ENCODE measurements at regions not wholly inside any gene's neighbourhood (a gene's known extent, or its start where the extent isn't known, plus 50 kb on each side); places are given as distances from the start of the nearest gene placed in this dataset.
"Not testable (repeated sequence)": the region's sequence is repeated elsewhere in the genome, so short reads cannot be mapped to it uniquely, and the experiment has no call there.

- no peak for DNase-seq (ENCODE audit: low spot score in 2 of 2)
- in situ Hi-C loops (cut with MboI; ENCODE audit: low sequenced_read_pairs), result no loop called here
- no peak overlapping the region for H3K4me3 ChIP-seq
- H3K4me1 ChIP-seq, result no peaks in the 10 kb centered on the region
- H3K27me3 ChIP-seq (ENCODE audit: low read depth), result no peaks in the 10 kb centered on the region
- H3K9me3 ChIP-seq, result no peaks in the 10 kb centered on the region
- H3K36me3 ChIP-seq (replicated peaks), result no peaks in the 10 kb centered on the region
Observed at GRCh38 chr18:1680108-1680507, 775.4 kb downstream of the ADCYAP1 start.

- Histone ChIP-seq H3K36me3 (replicated peaks) (no peaks in the 10 kb centered on the region), H3K4me3 (no peak overlapping the region), H3K27me3 (ENCODE audit: low read depth) (no peaks in the 10 kb centered on the region), H3K9me3 (no peaks in the 10 kb centered on the region), H3K4me1 (peaks cover 6% of the 10 kb centered on the region; the same call in 1 of the 2 replicates)
- in situ Hi-C loops (cut with MboI; ENCODE audit: low sequenced_read_pairs), result no loop called here
- no peak for DNase-seq (ENCODE audit: low spot score in 2 of 2)
Observed at GRCh38 chr18:1691863-1692262, 787.2 kb downstream of the ADCYAP1 start.

- no peak for DNase-seq (ENCODE audit: low spot score in 2 of 2)
- Histone ChIP-seq H3K4me1 (no peaks in the 10 kb centered on the region), H3K9me3 (no peaks in the 10 kb centered on the region), H3K4me3 (no peak overlapping the region), H3K27me3 (ENCODE audit: low read depth) (no peaks in the 10 kb centered on the region), H3K36me3 (replicated peaks) (no peaks in the 10 kb centered on the region)
- in situ Hi-C loops (cut with MboI; ENCODE audit: low sequenced_read_pairs), result no loop called here
Observed at GRCh38 chr18:1708006-1708405, 803.3 kb downstream of the ADCYAP1 start.

GRCh38 chr18:1710114-1710513 is 805.4 kb downstream of the ADCYAP1 start:
- H3K4me3 ChIP-seq, result no peak overlapping the region
- no peaks in the 10 kb centered on the region for H3K9me3 ChIP-seq
- DNase-seq (ENCODE audit: low spot score in 2 of 2), result no peak
- H3K36me3 ChIP-seq (replicated peaks), result no peaks in the 10 kb centered on the region
- in situ Hi-C loops (cut with MboI; ENCODE audit: low sequenced_read_pairs), result no loop called here
- H3K27me3 ChIP-seq (ENCODE audit: low read depth), result no peaks in the 10 kb centered on the region
- H3K4me1 ChIP-seq, result no peaks in the 10 kb centered on the region

- no peak overlapping the region for H3K4me3 ChIP-seq
- no peak for DNase-seq (ENCODE audit: low spot score in 2 of 2)
- H3K4me1 ChIP-seq, result no peaks in the 10 kb centered on the region
- no peaks in the 10 kb centered on the region for H3K36me3 ChIP-seq (replicated peaks)
- H3K9me3 ChIP-seq, result no peaks in the 10 kb centered on the region
- H3K27me3 ChIP-seq (ENCODE audit: low read depth), result no peaks in the 10 kb centered on the region
- in situ Hi-C loops (cut with MboI; ENCODE audit: low sequenced_read_pairs), result no loop called here
Observed at GRCh38 chr18:1732143-1732542, 827.5 kb downstream of the ADCYAP1 start.

- no peaks in the 10 kb centered on the region for H3K9me3 ChIP-seq
- no peak for DNase-seq (ENCODE audit: low spot score in 2 of 2)
- H3K27me3 ChIP-seq (ENCODE audit: low read depth), result no peaks in the 10 kb centered on the region
- H3K4me1 ChIP-seq, result no peaks in the 10 kb centered on the region
- H3K4me3 ChIP-seq, result no peak overlapping the region
- H3K36me3 ChIP-seq (replicated peaks), result no peaks in the 10 kb centered on the region
- in situ Hi-C loops (cut with MboI; ENCODE audit: low sequenced_read_pairs), result no loop called here
Observed at GRCh38 chr18:1746131-1746530, 825.2 kb downstream of the METTL4 start.

- Histone ChIP-seq H3K4me3 (no peak overlapping the region), H3K27me3 (ENCODE audit: low read depth) (no peaks in the 10 kb centered on the region), H3K9me3 (no peaks in the 10 kb centered on the region), H3K36me3 (replicated peaks) (no peaks in the 10 kb centered on the region), H3K4me1 (no peaks in the 10 kb centered on the region)
- in situ Hi-C loops (cut with MboI; ENCODE audit: low sequenced_read_pairs), result no loop called here
- no peak for DNase-seq (ENCODE audit: low spot score in 2 of 2)
Observed at GRCh38 chr18:1751249-1751648, 820.1 kb downstream of the METTL4 start.

- DNase-seq (ENCODE audit: low spot score in 2 of 2), result no peak
- in situ Hi-C loops (cut with MboI; ENCODE audit: low sequenced_read_pairs), result no loop called here
- H3K9me3 ChIP-seq, result no peaks in the 10 kb centered on the region
Observed at GRCh38 chr18:1760901-1761300, 810.4 kb downstream of the METTL4 start.

GRCh38 chr18:1774261-1774660 is 797.0 kb downstream of the METTL4 start:
- no peak overlapping the region for H3K4me3 ChIP-seq
- no peaks in the 10 kb centered on the region for H3K4me1 ChIP-seq
- H3K9me3 ChIP-seq, result no peaks in the 10 kb centered on the region
- DNase-seq (ENCODE audit: low spot score in 2 of 2), result no peak
- no peaks in the 10 kb centered on the region for H3K27me3 ChIP-seq (ENCODE audit: low read depth)
- no peaks in the 10 kb centered on the region for H3K36me3 ChIP-seq (replicated peaks)
- in situ Hi-C loops (cut with MboI; ENCODE audit: low sequenced_read_pairs), result no loop called here

More at GRCh38 chr18:1760901-1761300, 810.4 kb downstream of the METTL4 start:
- H3K4me3 ChIP-seq, result no peak overlapping the region
- no peaks in the 10 kb centered on the region for H3K36me3 ChIP-seq (replicated peaks)
- no peaks in the 10 kb centered on the region for H3K4me1 ChIP-seq
- no peaks in the 10 kb centered on the region for H3K27me3 ChIP-seq (ENCODE audit: low read depth)

- H3K4me3 ChIP-seq, result no peak overlapping the region
- in situ Hi-C loops (cut with MboI; ENCODE audit: low sequenced_read_pairs), result no loop called here
- no peak for DNase-seq (ENCODE audit: low spot score in 2 of 2)
- no peaks in the 10 kb centered on the region for H3K9me3 ChIP-seq
- H3K36me3 ChIP-seq (replicated peaks), result no peaks in the 10 kb centered on the region
- no peaks in the 10 kb centered on the region for H3K4me1 ChIP-seq
- H3K27me3 ChIP-seq (ENCODE audit: low read depth), result no peaks in the 10 kb centered on the region
Observed at GRCh38 chr18:1777843-1778242, 793.5 kb downstream of the METTL4 start.

GRCh38 chr18:1778496-1779178 is 792.7 kb downstream of the METTL4 start:
- Histone ChIP-seq H3K36me3 (replicated peaks) (no peaks in the 10 kb centered on the region), H3K27me3 (ENCODE audit: low read depth) (no peaks in the 10 kb centered on the region), H3K4me3 (no peak overlapping the region), H3K9me3 (no peaks in the 10 kb centered on the region), H3K4me1 (no peaks in the 10 kb centered on the region)
- no peak for DNase-seq (ENCODE audit: low spot score in 2 of 2)
- in situ Hi-C loops (cut with MboI; ENCODE audit: low sequenced_read_pairs), result no loop called here

GRCh38 chr18:1779587-1779986 is 791.7 kb downstream of the METTL4 start:
- no peaks in the 10 kb centered on the region for H3K27me3 ChIP-seq (ENCODE audit: low read depth)
- in situ Hi-C loops (cut with MboI; ENCODE audit: low sequenced_read_pairs), result no loop called here
- H3K36me3 ChIP-seq (replicated peaks), result no peaks in the 10 kb centered on the region
- no peaks in the 10 kb centered on the region for H3K4me1 ChIP-seq
- H3K4me3 ChIP-seq, result no peak overlapping the region
- H3K9me3 ChIP-seq, result no peaks in the 10 kb centered on the region
- no peak for DNase-seq (ENCODE audit: low spot score in 2 of 2)

- Histone ChIP-seq H3K36me3 (replicated peaks) (no peaks in the 10 kb centered on the region), H3K4me3 (no peak overlapping the region), H3K27me3 (ENCODE audit: low read depth) (no peaks in the 10 kb centered on the region), H3K9me3 (no peaks in the 10 kb centered on the region), H3K4me1 (no peaks in the 10 kb centered on the region)
- in situ Hi-C loops (cut with MboI; ENCODE audit: low sequenced_read_pairs), result no loop called here
- DNase-seq (ENCODE audit: low spot score in 2 of 2), result no peak
Observed at GRCh38 chr18:1784113-1784512, 787.2 kb downstream of the METTL4 start.

GRCh38 chr18:1785980-1786379 is 785.3 kb downstream of the METTL4 start:
- H3K4me1 ChIP-seq; DNase-seq (ENCODE audit: low spot score in 2 of 2); H3K9me3 ChIP-seq; in situ Hi-C loops (cut with MboI; ENCODE audit: low sequenced_read_pairs); H3K27me3 ChIP-seq (ENCODE audit: low read depth); H3K4me3 ChIP-seq; H3K36me3 ChIP-seq (replicated peaks): not testable (repeated sequence)

- in situ Hi-C loops (cut with MboI; ENCODE audit: low sequenced_read_pairs), result no loop called here
- DNase-seq (ENCODE audit: low spot score in 2 of 2), result no peak
- H3K27me3 ChIP-seq (ENCODE audit: low read depth), result no peaks in the 10 kb centered on the region
- H3K4me3 ChIP-seq, result no peak overlapping the region
- H3K36me3 ChIP-seq (replicated peaks), result no peaks in the 10 kb centered on the region
- no peaks in the 10 kb centered on the region for H3K4me1 ChIP-seq
- H3K9me3 ChIP-seq, result no peaks in the 10 kb centered on the region
Observed at GRCh38 chr18:1796636-1797035, 774.7 kb downstream of the METTL4 start.

Data from HAP-1 (cell line).